ENCODE measurements at regions not wholly inside any gene's neighbourhood (a gene's known extent, or its start where the extent isn't known, plus 50 kb on each side); places are given as distances from the start of the nearest gene placed in this dataset.

DNA sequence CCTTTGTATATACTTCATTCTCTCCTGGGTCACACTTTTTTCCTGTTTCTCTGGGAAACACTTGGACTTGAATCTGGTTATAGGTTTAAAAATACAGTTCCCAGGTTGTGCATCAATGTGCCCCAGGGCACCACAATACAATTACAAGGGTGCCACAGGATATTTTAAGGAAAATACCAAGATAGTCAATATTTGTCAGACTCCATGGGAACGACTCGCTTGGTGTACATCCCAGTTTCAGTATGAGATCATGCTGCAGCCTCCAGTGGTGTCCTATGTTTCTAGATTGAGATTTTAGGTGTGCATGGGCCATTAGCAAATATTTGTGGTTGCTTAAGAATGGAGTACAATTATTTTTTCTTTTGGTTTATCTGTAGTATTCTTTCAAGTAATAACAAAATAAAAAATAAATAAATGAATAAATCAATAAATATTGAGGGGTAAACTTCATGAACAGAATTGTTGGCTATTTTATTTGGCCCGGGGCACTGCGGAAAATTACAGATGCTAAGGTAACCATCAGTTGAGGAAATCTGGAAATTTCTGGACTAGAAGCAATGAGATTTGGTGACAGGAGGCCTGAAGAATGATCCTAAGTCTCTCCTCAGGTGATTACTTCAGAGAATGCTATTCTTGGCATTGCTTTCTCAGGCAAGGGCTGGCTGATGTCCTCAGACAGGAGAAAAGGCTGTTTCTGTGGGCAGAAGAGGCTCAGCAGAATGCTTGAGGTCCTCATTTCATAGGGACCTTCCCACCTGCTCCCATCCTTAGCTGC lies 649.3 kb upstream of the SOX11 start:
- no peaks in the 10 kb centered on the region for H3K36me3 ChIP-seq (ENCODE audit: insufficient read depth, low read length)
- no peaks in the 10 kb centered on the region for H3K36me3 Mint-ChIP-seq
- CTCF ChIA-PET (ENCODE audit: partially characterized antibody), result no interaction called here
- no peaks in the 10 kb centered on the region for H3K27me3 ChIP-seq (ENCODE audit: insufficient read depth, low read length)
- intact Hi-C loops (cut with micrococcal nuclease), result no loop called here
- H3K4me3 ChIP-seq (ENCODE audit: low read length in 2 of 2), result no peak overlapping the region
- H3K27me3 Mint-ChIP-seq, result no peaks in the 10 kb centered on the region
- no peak overlapping the region for H3K27ac Mint-ChIP-seq
- POLR2A ChIA-PET (ENCODE audit: partially characterized antibody), result no interaction called here
- peaks cover 3 to 13% (median 7%) of the 10 kb centered on the region in 8 donors for H3K9me3 Mint-ChIP-seq
- DNase-seq, result no peak
- H3K4me1 ChIP-seq (ENCODE audit: insufficient read depth, low read length), result no peaks in the 10 kb centered on the region
- no peaks in the 10 kb centered on the region for H3K9me3 ChIP-seq (ENCODE audit: control insufficient read depth in 1 of 2, low read length in 2 of 2)
- H3K4me3 Mint-ChIP-seq, result no peak overlapping the region
- H3K4me1 Mint-ChIP-seq, result no peaks in the 10 kb centered on the region
- H3K27ac ChIP-seq (ENCODE audit: low read depth, low read length), result no peak overlapping the region

DNA sequence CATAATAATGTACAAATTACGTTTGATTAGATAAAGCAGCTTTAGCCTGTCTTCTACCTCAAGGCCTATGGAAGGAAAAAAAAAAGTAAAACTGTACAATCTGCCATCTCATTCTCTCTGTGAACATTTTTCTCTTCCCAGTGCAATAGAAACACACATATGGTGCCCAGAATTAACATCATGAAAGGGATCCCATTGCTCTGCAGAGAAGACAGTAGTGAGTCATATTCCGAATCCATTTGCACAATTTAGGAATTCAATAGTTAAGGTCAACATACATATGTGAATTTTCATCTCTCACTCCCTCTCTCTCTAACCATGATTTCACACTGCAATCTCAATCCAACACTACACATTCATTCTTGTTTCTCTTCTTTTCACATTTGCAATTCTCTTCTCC lies 640.9 kb upstream of the SOX11 start:
- H3K9me3 ChIP-seq (ENCODE audit: control insufficient read depth in 1 of 2, low read length in 2 of 2), result no peaks in the 10 kb centered on the region
- POLR2A ChIA-PET (ENCODE audit: partially characterized antibody), result no interaction called here
- H3K27me3 ChIP-seq (ENCODE audit: insufficient read depth, low read length), result no peaks in the 10 kb centered on the region
- H3K36me3 ChIP-seq (ENCODE audit: insufficient read depth, low read length), result no peaks in the 10 kb centered on the region
- CTCF ChIA-PET (ENCODE audit: partially characterized antibody), result no interaction called here
- H3K27ac ChIP-seq (ENCODE audit: low read depth, low read length), result no peak overlapping the region
- Mint-ChIP-seq H3K4me3 (no peak overlapping the region), H3K27ac (no peak overlapping the region), H3K36me3 (no peaks in the 10 kb centered on the region), H3K4me1 (no peaks in the 10 kb centered on the region), H3K27me3 (no peaks in the 10 kb centered on the region), H3K9me3 (peaks cover 0 to 21% (median 7%) of the 10 kb centered on the region in 8 donors)
- no peaks in the 10 kb centered on the region for H3K4me1 ChIP-seq (ENCODE audit: insufficient read depth, low read length)
- DNase-seq, result no peak
- intact Hi-C loops (cut with micrococcal nuclease), result no loop called here
- no peak overlapping the region for H3K4me3 ChIP-seq (ENCODE audit: low read length in 2 of 2)

DNA sequence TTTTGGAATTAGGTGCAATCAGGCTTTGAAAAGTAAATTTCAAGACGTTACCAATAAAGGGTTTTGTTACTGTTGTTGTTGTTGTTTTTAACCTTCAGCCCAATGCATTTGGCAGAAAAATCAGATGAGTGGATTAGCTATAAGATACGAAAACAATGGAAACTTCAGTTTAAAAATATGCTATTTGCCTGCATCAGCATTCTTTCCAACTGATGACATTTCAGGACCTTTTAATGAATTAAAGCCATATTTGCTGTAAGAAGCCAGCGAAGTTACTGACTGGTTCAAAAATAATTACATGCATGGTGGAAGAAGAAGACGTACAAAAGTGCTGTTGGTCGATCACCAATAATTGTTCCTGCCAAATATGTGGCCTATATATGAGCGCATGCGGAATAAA lies 639.3 kb upstream of the SOX11 start:
- H3K27me3 ChIP-seq (ENCODE audit: insufficient read depth, low read length), result no peaks in the 10 kb centered on the region
- Mint-ChIP-seq H3K27me3 (no peaks in the 10 kb centered on the region), H3K36me3 (no peaks in the 10 kb centered on the region), H3K4me3 (no peak overlapping the region), H3K9me3 (peaks cover 0 to 21% (median 7%) of the 10 kb centered on the region in 8 donors), H3K4me1 (no peaks in the 10 kb centered on the region), H3K27ac (no peak overlapping the region)
- POLR2A ChIA-PET (ENCODE audit: partially characterized antibody), result no interaction called here
- no peaks in the 10 kb centered on the region for H3K9me3 ChIP-seq (ENCODE audit: control insufficient read depth in 1 of 2, low read length in 2 of 2)
- CTCF ChIA-PET (ENCODE audit: partially characterized antibody), result no interaction called here
- intact Hi-C loops (cut with micrococcal nuclease), result no loop called here
- DNase-seq, result no peak
- H3K4me1 ChIP-seq (ENCODE audit: insufficient read depth, low read length), result no peaks in the 10 kb centered on the region
- no peak overlapping the region for H3K27ac ChIP-seq (ENCODE audit: low read depth, low read length)
- no peaks in the 10 kb centered on the region for H3K36me3 ChIP-seq (ENCODE audit: insufficient read depth, low read length)
- no peak overlapping the region for H3K4me3 ChIP-seq (ENCODE audit: low read length in 2 of 2)

DNA sequence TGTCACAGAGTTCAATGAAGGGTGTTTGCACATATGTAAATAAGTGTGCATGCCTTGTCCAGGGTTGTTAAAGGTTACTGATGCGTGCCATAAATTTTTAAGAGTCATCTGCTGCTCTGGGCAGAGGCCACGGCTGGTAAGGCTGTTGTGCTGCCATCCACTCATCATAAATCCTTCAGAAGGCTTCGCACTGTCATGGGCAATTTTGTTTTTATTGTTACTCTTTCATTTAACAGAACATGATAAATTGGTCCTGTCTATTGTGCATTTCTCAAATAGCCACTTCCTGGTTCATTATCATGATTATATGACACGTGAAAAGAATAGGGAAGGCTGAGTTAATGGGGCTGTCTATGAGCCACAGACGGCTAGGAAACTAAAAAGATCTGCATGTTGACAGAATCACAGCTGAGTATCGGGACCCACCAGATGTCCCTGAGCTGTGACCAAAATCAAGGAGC lies 634.3 kb upstream of the SOX11 start:
- Histone ChIP-seq H3K9me3 (ENCODE audit: control insufficient read depth in 1 of 2, low read length in 2 of 2) (no peaks in the 10 kb centered on the region), H3K27ac (ENCODE audit: low read depth, low read length) (no peak overlapping the region), H3K4me1 (ENCODE audit: insufficient read depth, low read length) (no peaks in the 10 kb centered on the region), H3K36me3 (ENCODE audit: insufficient read depth, low read length) (no peaks in the 10 kb centered on the region), H3K4me3 (ENCODE audit: low read length in 2 of 2) (no peak overlapping the region), H3K27me3 (ENCODE audit: insufficient read depth, low read length) (no peaks in the 10 kb centered on the region)
- Mint-ChIP-seq H3K9me3 (peaks cover 0 to 14% (median 5%) of the 10 kb centered on the region in 8 donors), H3K4me1 (no peaks in the 10 kb centered on the region), H3K4me3 (no peak overlapping the region), H3K27ac (no peak overlapping the region), H3K27me3 (no peaks in the 10 kb centered on the region), H3K36me3 (no peaks in the 10 kb centered on the region)
- DNase-seq, result no peak
- CTCF ChIA-PET (ENCODE audit: partially characterized antibody), result no interaction called here
- POLR2A ChIA-PET (ENCODE audit: partially characterized antibody), result no interaction called here
- intact Hi-C loops (cut with micrococcal nuclease), result no loop called here

DNA sequence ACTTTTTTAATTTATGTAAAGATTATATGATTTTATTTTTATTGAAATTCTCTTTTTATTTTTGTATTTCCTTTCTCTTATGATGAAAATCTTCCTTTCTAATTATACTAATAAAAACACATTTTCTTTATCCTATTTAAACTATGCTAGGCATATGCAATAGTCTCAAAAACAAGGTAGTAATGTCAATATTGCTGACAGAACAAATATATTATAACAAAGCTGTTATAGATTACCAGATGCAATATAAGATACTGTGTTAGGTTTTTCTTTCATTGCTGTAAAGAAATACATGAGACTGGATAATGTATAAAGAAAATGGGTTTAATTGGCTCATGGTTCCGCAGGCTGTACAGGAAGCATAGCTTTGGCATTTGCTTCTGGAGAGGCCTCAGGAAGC lies 631.2 kb upstream of the SOX11 start:
- no peaks in the 10 kb centered on the region for H3K27me3 Mint-ChIP-seq

DNA sequence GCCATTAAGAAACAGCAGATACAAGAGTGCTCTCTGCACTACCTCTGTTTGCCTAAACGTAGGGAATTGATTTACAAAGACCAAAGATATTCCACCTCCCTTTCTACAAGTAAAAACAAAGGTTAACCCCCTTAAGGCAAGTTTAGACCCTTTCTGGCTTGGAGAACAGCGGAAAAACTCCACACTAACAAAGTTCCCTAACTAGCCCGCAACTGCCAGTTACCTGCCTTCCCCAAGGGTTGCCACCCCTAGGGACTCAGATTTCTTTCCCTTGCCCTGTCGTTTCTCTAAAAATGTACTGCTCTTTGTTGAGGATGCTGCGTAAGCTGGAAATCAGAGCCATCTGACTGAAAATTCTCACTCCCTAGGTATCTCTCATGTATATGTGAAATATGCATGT lies 627.5 kb upstream of the SOX11 start:
- POLR2A ChIA-PET (ENCODE audit: partially characterized antibody), result no interaction called here
- Histone ChIP-seq H3K36me3 (ENCODE audit: insufficient read depth, low read length) (no peaks in the 10 kb centered on the region), H3K4me1 (ENCODE audit: insufficient read depth, low read length) (no peaks in the 10 kb centered on the region), H3K9me3 (ENCODE audit: control insufficient read depth in 1 of 2, low read length in 2 of 2) (no peaks in the 10 kb centered on the region), H3K27ac (ENCODE audit: low read depth, low read length) (no peak overlapping the region), H3K27me3 (ENCODE audit: insufficient read depth, low read length) (no peaks in the 10 kb centered on the region), H3K4me3 (ENCODE audit: low read length in 2 of 2) (no peak overlapping the region)
- CTCF ChIA-PET (ENCODE audit: partially characterized antibody), result no interaction called here
- intact Hi-C loops (cut with micrococcal nuclease), result no loop called here
- Mint-ChIP-seq H3K27ac (no peak overlapping the region), H3K27me3 (no peaks in the 10 kb centered on the region), H3K36me3 (no peaks in the 10 kb centered on the region), H3K9me3 (peaks cover 0 to 14% (median 2%) of the 10 kb centered on the region in 8 donors), H3K4me1 (no peaks in the 10 kb centered on the region), H3K4me3 (no peak overlapping the region)
- no peak for DNase-seq

More for the DNA sequence above, 631.2 kb upstream of the SOX11 start:
- ChIA-PET POLR2A (ENCODE audit: partially characterized antibody) (no interaction called here), CTCF (ENCODE audit: partially characterized antibody) (no interaction called here)
- intact Hi-C loops (cut with micrococcal nuclease), result no loop called here
- Histone ChIP-seq H3K9me3 (ENCODE audit: control insufficient read depth in 1 of 2, low read length in 2 of 2) (no peaks in the 10 kb centered on the region), H3K27ac (ENCODE audit: low read depth, low read length) (no peak overlapping the region), H3K36me3 (ENCODE audit: insufficient read depth, low read length) (no peaks in the 10 kb centered on the region), H3K4me1 (ENCODE audit: insufficient read depth, low read length) (no peaks in the 10 kb centered on the region), H3K4me3 (ENCODE audit: low read length in 2 of 2) (no peak overlapping the region), H3K27me3 (ENCODE audit: insufficient read depth, low read length) (no peaks in the 10 kb centered on the region)
- no peaks in the 10 kb centered on the region for H3K36me3 Mint-ChIP-seq
- no peaks in the 10 kb centered on the region for H3K4me1 Mint-ChIP-seq
- H3K9me3 Mint-ChIP-seq, result peaks cover 0 to 14% (median 3%) of the 10 kb centered on the region in 8 donors
- H3K27ac Mint-ChIP-seq, result no peak overlapping the region
- DNase-seq, result no peak
- H3K4me3 Mint-ChIP-seq, result no peak overlapping the region

DNA sequence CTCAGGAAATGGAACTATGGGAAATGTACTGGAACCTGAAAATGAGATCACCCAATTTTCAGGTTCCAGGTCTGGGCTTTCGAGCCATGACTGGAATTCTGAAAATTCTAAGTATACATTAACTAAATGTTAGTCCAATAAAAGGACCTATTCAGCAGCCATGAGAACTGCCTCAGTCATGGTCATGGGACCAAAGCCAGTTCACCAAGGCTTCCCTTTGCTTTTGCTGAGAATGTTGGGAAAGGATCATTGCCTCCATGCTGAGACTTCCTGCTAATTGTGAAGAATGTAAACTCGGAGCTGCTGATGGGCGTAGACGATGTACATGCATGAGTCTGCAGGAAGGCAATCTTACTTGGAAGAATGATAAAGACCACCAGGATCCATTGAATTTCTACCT lies 624.4 kb upstream of the SOX11 start:
- CTCF ChIA-PET (ENCODE audit: partially characterized antibody), result no interaction called here
- no peaks in the 10 kb centered on the region for H3K36me3 ChIP-seq (ENCODE audit: insufficient read depth, low read length)
- no peak for DNase-seq
- Mint-ChIP-seq H3K27ac (no peak overlapping the region), H3K36me3 (no peaks in the 10 kb centered on the region), H3K27me3 (no peaks in the 10 kb centered on the region), H3K9me3 (peaks cover 2 to 10% (median 7%) of the 10 kb centered on the region in 8 donors), H3K4me3 (no peak overlapping the region), H3K4me1 (no peaks in the 10 kb centered on the region)
- H3K4me1 ChIP-seq (ENCODE audit: insufficient read depth, low read length), result no peaks in the 10 kb centered on the region
- no peaks in the 10 kb centered on the region for H3K27me3 ChIP-seq (ENCODE audit: insufficient read depth, low read length)
- H3K27ac ChIP-seq (ENCODE audit: low read depth, low read length), result no peak overlapping the region
- intact Hi-C loops (cut with micrococcal nuclease), result no loop called here
- POLR2A ChIA-PET (ENCODE audit: partially characterized antibody), result no interaction called here
- H3K9me3 ChIP-seq (ENCODE audit: control insufficient read depth in 1 of 2, low read length in 2 of 2), result no peaks in the 10 kb centered on the region
- H3K4me3 ChIP-seq (ENCODE audit: low read length in 2 of 2), result no peak overlapping the region

DNA sequence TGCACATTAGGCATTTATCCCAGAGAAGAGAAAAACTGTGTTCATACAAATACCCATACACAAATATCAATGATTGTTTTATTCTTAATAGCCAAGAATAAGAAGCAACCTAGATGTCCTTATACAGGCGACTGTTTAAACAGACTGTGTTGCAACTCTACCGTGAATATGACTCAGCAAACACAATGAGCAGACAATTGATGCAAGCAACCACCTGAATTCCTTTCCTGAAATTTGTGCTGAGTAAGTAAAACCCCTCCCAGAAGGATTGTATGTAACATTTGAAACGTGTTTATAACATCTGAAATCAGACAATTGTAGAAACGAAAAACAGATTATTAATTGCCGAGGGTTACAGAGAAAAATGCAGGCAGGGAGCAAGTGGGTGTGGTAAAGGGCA lies 621.9 kb upstream of the SOX11 start:
- Mint-ChIP-seq H3K36me3 (no peaks in the 10 kb centered on the region), H3K9me3 (peaks cover 2 to 12% (median 8%) of the 10 kb centered on the region in 8 donors), H3K4me3 (no peak overlapping the region), H3K27ac (no peak overlapping the region), H3K4me1 (no peaks in the 10 kb centered on the region), H3K27me3 (no peaks in the 10 kb centered on the region)
- Histone ChIP-seq H3K27ac (ENCODE audit: low read depth, low read length) (no peak overlapping the region), H3K27me3 (ENCODE audit: insufficient read depth, low read length) (no peaks in the 10 kb centered on the region), H3K4me1 (ENCODE audit: insufficient read depth, low read length) (no peaks in the 10 kb centered on the region), H3K36me3 (ENCODE audit: insufficient read depth, low read length) (no peaks in the 10 kb centered on the region), H3K4me3 (ENCODE audit: low read length in 2 of 2) (no peak overlapping the region), H3K9me3 (ENCODE audit: control insufficient read depth in 1 of 2, low read length in 2 of 2) (no peaks in the 10 kb centered on the region)
- POLR2A ChIA-PET (ENCODE audit: partially characterized antibody), result no interaction called here
- intact Hi-C loops (cut with micrococcal nuclease), result no loop called here
- no peak for DNase-seq
- CTCF ChIA-PET (ENCODE audit: partially characterized antibody), result no interaction called here

All from CD4-positive, alpha-beta memory T cell (primary cell).